Retinal pigment epithelial cell (primary cell): ENCODE measurements at regions not wholly inside any gene's neighbourhood (a gene's known extent, or its start where the extent isn't known, plus 50 kb on each side); places are given as distances from the start of the nearest gene placed in this dataset.
A peak's percentile ranks its signal among the peaks of the same experiment; 100 is the strongest.

Experiments used
- DNase-seq: peaks from one replicate; pipeline ENCODE4 v3.0.0-alpha.2; 2010; ENCODE audit warnings: low read depth
- H3K4me3 ChIP-seq: 2 replicates; pipeline ENCODE4 v1.5.1; 2011; ENCODE audit warnings: mild to moderate bottlenecking, low read length, control low read depth, moderate library complexity
- TF ChIP-seq, protein P1 (sequence below): conservative IDR thresholded peaks from 2 replicates; pipeline ENCODE4 v1.5.1; 2011; ENCODE audit warnings: low read depth, low read length, control low read depth, inconsistent platforms

DNA sequence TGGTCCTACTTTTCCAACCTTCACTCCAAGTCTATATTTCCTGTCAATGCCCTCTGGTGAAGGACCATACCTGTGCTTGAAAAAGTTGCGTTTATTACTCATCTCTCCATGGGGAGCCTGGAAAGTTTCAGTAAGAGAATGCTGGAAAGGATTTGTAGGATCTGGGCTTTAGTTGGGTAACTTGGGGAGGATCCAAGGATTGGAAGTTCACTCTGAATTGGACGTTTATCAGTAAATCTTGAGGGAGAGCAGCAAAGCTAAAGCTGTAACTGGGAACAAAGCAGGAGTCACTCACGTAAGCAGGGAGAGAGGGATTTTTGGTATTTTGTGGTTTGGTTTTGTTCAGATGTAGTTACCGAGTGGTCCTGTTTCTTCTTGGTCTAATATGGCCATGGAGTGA is 51.4 kb upstream of the NPVF start:
- TF ChIP-seq, protein P1, sequence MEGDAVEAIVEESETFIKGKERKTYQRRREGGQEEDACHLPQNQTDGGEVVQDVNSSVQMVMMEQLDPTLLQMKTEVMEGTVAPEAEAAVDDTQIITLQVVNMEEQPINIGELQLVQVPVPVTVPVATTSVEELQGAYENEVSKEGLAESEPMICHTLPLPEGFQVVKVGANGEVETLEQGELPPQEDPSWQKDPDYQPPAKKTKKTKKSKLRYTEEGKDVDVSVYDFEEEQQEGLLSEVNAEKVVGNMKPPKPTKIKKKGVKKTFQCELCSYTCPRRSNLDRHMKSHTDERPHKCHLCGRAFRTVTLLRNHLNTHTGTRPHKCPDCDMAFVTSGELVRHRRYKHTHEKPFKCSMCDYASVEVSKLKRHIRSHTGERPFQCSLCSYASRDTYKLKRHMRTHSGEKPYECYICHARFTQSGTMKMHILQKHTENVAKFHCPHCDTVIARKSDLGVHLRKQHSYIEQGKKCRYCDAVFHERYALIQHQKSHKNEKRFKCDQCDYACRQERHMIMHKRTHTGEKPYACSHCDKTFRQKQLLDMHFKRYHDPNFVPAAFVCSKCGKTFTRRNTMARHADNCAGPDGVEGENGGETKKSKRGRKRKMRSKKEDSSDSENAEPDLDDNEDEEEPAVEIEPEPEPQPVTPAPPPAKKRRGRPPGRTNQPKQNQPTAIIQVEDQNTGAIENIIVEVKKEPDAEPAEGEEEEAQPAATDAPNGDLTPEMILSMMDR = no peak
- no peak for DNase-seq
- H3K4me3 ChIP-seq = no peak overlapping the region

DNA sequence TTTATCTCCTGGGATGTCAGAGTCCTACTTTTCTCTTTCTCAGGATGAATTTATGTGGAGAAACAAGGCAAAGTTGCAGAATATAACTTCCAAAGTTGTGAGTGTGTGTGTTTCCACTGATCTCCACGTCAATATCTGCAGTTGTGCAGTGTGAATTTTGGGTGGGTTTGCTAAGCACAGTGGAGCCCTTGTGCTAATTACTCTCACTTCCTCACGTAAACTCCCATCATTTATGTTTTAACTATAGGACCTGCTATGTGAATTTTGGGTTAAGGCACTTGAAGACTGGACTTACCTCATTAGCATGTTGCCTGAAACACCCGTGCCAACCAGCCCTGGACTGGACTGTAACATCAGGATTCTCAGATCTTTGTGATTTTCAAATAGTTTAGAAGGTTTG is 51.9 kb upstream of the NPVF start:
- no peak overlapping the region for H3K4me3 ChIP-seq
- TF ChIP-seq, protein P1 = no peak
- no peak for DNase-seq

DNA sequence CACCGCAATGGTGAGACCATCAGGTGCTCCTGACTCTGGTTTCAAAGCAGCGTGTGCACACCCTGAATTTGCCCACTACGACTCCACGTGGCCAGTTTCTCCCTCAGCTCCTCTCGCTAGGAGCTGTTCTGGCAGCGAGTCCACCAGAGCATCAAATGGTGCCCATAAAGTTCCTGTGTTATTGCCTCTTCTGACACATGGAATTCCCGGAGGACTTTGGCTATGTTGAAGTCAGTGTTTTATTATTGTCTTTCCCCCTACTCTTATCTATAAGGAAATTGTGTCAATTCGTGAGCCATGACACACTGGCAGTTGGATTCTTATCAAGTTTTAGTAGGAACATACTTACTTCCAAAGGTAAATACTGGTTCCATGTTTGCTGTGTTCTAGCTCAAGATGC is 53.9 kb upstream of the NPVF start:
- no peak for DNase-seq
- H3K4me3 ChIP-seq = no peak overlapping the region
- TF ChIP-seq, protein P1 = no peak

DNA sequence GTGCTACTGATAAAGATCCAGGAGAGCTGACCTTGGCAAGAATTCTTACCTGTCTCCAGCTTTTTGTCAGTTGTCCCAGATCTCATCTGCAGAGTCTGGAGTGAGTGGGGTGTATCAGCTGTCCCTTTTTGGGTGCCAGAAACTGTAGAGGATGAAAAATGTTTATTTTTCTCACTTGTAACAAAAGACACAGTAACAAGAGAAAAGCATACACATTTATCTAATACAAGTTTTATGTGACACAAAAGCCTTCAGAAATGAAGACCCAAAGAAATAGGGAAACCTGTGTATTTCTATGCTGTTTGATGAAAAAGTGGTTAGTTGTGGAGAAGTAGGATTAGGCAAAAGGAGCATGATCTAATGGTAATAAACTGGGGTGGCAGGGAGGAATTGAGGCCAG is 58.5 kb upstream of the NPVF start:
- TF ChIP-seq, protein P1 = no peak
- DNase-seq = no peak
- no peak overlapping the region for H3K4me3 ChIP-seq

DNA sequence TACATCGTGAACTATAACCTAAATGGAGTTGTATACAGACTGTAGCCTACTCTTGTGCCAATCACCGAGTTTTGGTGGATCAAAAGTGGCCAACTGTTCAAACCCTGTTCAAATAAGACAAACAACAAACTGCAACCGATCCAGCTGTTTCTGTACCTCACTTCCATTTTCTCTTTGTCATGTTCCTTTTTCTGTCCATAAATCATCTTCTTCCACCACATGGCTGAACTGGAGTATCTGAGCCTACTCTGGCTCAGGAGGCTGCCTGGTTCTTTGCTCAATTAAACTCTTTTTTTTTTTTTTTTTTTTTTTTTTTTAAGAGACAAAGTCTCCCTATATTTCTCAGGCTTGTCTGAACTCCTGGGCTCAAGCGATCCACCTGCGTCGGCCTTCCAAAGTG is 59.0 kb upstream of the NPVF start:
- H3K4me3 ChIP-seq = no peak overlapping the region
- DNase-seq = no peak
- TF ChIP-seq, protein P1 = no peak

DNA sequence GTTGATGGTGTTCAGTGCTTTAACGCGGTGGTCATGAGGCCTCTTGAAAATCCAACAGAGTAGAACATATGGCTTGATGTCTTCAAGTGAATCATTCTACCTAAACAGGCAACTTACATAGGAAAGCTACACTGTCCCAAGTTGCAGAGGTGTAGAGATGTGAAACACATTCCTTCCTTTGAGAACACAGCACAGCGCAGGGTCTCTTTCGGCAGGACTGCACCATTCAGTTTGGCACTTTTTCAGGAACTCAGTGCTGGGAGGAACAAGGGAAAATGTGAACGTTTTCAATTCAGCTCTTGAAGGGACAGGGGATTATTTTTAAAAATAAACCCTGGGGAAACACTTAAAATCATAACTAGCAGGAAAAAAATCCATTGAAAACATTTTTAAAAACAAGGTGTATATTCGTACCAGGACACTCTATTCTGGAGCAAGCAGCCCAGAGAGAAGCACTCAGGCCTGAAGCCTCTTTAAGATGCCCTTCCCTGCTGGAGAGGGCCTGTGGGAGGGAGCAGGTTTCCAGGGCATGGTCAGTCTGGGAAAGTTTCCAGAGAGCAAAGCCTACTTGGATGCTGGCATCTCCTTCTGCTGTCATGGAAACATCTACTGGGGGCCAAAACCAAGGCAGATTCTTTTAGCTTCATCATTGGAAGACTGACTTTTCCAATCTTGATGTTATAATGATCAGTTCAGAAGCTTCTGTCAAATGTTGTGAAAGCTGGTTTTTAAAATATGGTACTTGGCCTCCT is 60.4 kb upstream of the NPVF start:
- TF ChIP-seq, protein P1 = no peak
- no peak for DNase-seq
- H3K4me3 ChIP-seq = no peak overlapping the region

DNA sequence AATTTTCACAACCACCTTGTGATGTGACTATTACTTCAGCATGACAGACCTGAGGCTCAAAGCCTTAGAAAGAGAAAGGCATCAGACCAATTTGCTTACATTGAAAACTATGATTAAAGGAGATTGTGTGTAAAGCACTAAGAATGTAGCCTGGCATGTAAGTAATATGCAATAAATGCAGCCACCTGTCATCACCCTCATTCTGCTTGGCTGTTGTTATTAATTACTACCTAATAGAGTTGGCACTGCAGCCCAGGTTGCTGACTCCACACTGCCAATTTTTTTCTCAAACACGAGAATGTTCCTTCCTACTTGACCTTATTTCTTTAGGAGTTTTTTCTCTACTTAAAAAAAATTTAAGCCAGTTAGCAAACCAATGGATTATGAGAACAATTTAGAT is 61.2 kb upstream of the NPVF start:
- DNase-seq = peak; percentile 56
- H3K4me3 ChIP-seq = no peak overlapping the region
- TF ChIP-seq, protein P1 = no peak
